GM11168 (cell line): ENCODE measurements at regions not wholly inside any gene's neighbourhood (a gene's known extent, or its start where the extent isn't known, plus 50 kb on each side); places are given as distances from the start of the nearest gene placed in this dataset.

Source experiments
- in situ Hi-C: fragments of 300-500 bp; cut with MboI; formaldehyde crosslinking; loops from one replicate; pipeline ENCODE4 v1.12.0; 2022; ENCODE audit warnings: low sequenced_read_pairs; ENCODE audit not compliant: unreplicated experiment

GRCh38 chr1:101314244-101314643 is 77.4 kb downstream of the S1PR1 start:
- in situ Hi-C loops = loop anchor here (5.0 kb wide), 2 partner anchors 48 to 123 kb away; no protein-coding TSS in a partner anchor

- in situ Hi-C loops = no loop called here
These were observed 79.4 kb downstream of the S1PR1 start for GRCh38 chr1:101316256-101316655.

GRCh38 chr1:101316799-101317198 is 80.0 kb downstream of the S1PR1 start:
- in situ Hi-C loops = no loop called here

- in situ Hi-C loops = no loop called here
These were observed 80.8 kb downstream of the S1PR1 start for GRCh38 chr1:101317590-101317989.

- in situ Hi-C loops = no loop called here
These were observed 86.7 kb downstream of the S1PR1 start for GRCh38 chr1:101323535-101323934.

GRCh38 chr1:101325144-101325543 is 88.3 kb downstream of the S1PR1 start:
- in situ Hi-C loops = no loop called here

- in situ Hi-C loops = no loop called here
These were observed 93.8 kb downstream of the S1PR1 start for GRCh38 chr1:101330427-101331130.

GRCh38 chr1:101331794-101332193 is 95.0 kb downstream of the S1PR1 start:
- in situ Hi-C loops = no loop called here

GRCh38 chr1:101332633-101333032 is 95.8 kb downstream of the S1PR1 start:
- in situ Hi-C loops = no loop called here

GRCh38 chr1:101333186-101333585 is 96.4 kb downstream of the S1PR1 start:
- in situ Hi-C loops = no loop called here

- in situ Hi-C loops = no loop called here
These were observed 101.1 kb downstream of the S1PR1 start for GRCh38 chr1:101337968-101338367.

- in situ Hi-C loops = no loop called here
These were observed 102.1 kb downstream of the S1PR1 start for GRCh38 chr1:101338714-101339430.

GRCh38 chr1:101344745-101345144 is 107.9 kb downstream of the S1PR1 start:
- in situ Hi-C loops = no loop called here

- in situ Hi-C loops = no loop called here
These were observed 109.6 kb downstream of the S1PR1 start for GRCh38 chr1:101346419-101346818.

- in situ Hi-C loops = no loop called here
These were observed 119.2 kb downstream of the S1PR1 start for GRCh38 chr1:101356013-101356412.

GRCh38 chr1:101356604-101357443 is 120.0 kb downstream of the S1PR1 start:
- in situ Hi-C loops = no loop called here

- in situ Hi-C loops = no loop called here
These were observed 120.7 kb downstream of the S1PR1 start for GRCh38 chr1:101357444-101357986.

- in situ Hi-C loops = loop anchor here (5.0 kb wide), 1 partner anchor 48 kb away; no protein-coding TSS in a partner anchor
These were observed 123.7 kb downstream of the S1PR1 start for GRCh38 chr1:101360506-101360905.

GRCh38 chr1:101363891-101364318 is 127.1 kb downstream of the S1PR1 start:
- in situ Hi-C loops = loop anchor here (5.0 kb wide), 1 partner anchor 52 kb away; no protein-coding TSS in a partner anchor

GRCh38 chr1:101364370-101365120 is 127.7 kb downstream of the S1PR1 start:
- in situ Hi-C loops = loop anchor here (5.0 kb wide), 1 partner anchor 52 kb away; no protein-coding TSS in a partner anchor
